GM21619 (cell line): ENCODE measurements at regions not wholly inside any gene's neighbourhood (a gene's known extent, or its start where the extent isn't known, plus 50 kb on each side); places are given as distances from the start of the nearest gene placed in this dataset.
"Not testable (repeated sequence)": the region's sequence is repeated elsewhere in the genome, so short reads cannot be mapped to it uniquely, and the experiment has no call there.

Experiments
- ATAC-seq: cut with Tn5 transposase; IDR thresholded peaks from one replicate; pipeline ENCODE4 v1.9.1; 2021; ENCODE audit not compliant: unreplicated experiment

GRCh38 chr1:223045164-223045957 lies 97.7 kb downstream of the TLR5 start:
- ATAC-seq = no peak

GRCh38 chr1:223046011-223046410 lies 97.0 kb downstream of the TLR5 start:
- no peak for ATAC-seq

- not testable (repeated sequence) for ATAC-seq
Observed at GRCh38 chr1:223046463-223046862, 96.6 kb downstream of the TLR5 start.

- no peak for ATAC-seq
Observed at GRCh38 chr1:223048026-223048425, 95.0 kb downstream of the TLR5 start.

GRCh38 chr1:223052462-223052861 lies 90.6 kb downstream of the TLR5 start:
- no peak for ATAC-seq

GRCh38 chr1:223052931-223053330 lies 90.1 kb downstream of the TLR5 start:
- ATAC-seq = no peak

- ATAC-seq = no peak
Observed at GRCh38 chr1:223056802-223057201, 86.2 kb downstream of the TLR5 start.

- ATAC-seq = no peak
Observed at GRCh38 chr1:223057569-223058093, 85.4 kb downstream of the TLR5 start.
